ENCODE measurements at regions not wholly inside any gene's neighbourhood (a gene's known extent, or its start where the extent isn't known, plus 50 kb on each side); places are given as distances from the start of the nearest gene placed in this dataset.

DNA sequence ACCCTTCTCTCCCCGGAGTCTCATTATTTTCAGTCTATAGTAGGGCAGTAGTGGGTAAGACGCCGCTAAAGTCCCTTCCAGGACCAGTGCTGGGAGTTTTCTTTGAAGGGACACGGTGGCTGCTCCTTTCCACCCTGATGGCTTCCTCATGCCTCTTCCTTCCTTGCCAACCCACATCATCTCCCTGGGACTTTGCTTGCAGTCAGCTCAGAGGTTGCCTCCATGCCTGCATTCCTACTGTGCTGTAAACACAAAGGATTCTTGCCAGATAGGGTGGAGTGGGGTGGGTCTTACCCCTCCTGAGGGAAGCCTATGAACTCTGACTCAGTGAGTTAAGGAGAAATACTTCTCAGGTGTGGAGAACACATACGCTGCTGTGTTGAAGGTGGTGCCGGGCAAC lies 59.9 kb upstream of the IGFBP3 start:
- Mint-ChIP-seq H3K27me3 (no peaks in the 10 kb centered on the region), H3K4me3 (no peak overlapping the region), H3K9me3 (ENCODE audit: insufficient read depth) (no peaks in the 10 kb centered on the region), H3K27ac (no peak overlapping the region), H3K4me1 (no peaks in the 10 kb centered on the region)
- ATAC-seq (ENCODE audit: low read depth) (no peak), DNase-seq (no peak)
- H3K4me1 ChIP-seq (ENCODE audit: control insufficient read depth in 2 of 2, insufficient read depth in 2 of 2, low read length in 2 of 2) = no peaks in the 10 kb centered on the region
- no peaks in the 10 kb centered on the region for H3K36me3 ChIP-seq (replicated peaks in 1 of 2; ENCODE audit: control extremely low read depth in 1 of 2, control insufficient read depth in 1 of 2, extremely low read depth in 1 of 2, insufficient read depth in 2 of 2, low read length in 1 of 2)
- no peak overlapping the region for H3K9ac ChIP-seq (ENCODE audit: low read length)
- intact Hi-C loops (cut with micrococcal nuclease) = no loop called here
- ChIA-PET POLR2A (no interaction called here), CTCF (no interaction called here)
- H3K27ac ChIP-seq (ENCODE audit: low read length in 2 of 2) = no peak overlapping the region
- no peak overlapping the region for H3K4me3 ChIP-seq (ENCODE audit: control extremely low read depth in 1 of 5, extremely low read depth in 1 of 5, insufficient read depth in 1 of 5, low read depth in 2 of 5, low read length in 4 of 5)
- H3K27me3 ChIP-seq (replicated peaks in 1 of 4; ENCODE audit: control extremely low read depth in 1 of 4, control insufficient read depth in 3 of 4, insufficient read depth in 4 of 4, low read length in 3 of 4) = no peaks in the 10 kb centered on the region
- H3K4me2 ChIP-seq (replicated peaks; ENCODE audit: low read depth, low read length, poor library complexity, severe bottlenecking) = no peak overlapping the region
- H2AFZ ChIP-seq (ENCODE audit: insufficient read depth, low read depth, low read length, poor library complexity, severe bottlenecking) = no peak overlapping the region
- no peak for TF ChIP-seq EZH2 (IDR thresholded peaks at IDR 0.05; ENCODE audit: borderline replicate concordance, insufficient read depth, low read depth, low read length, poor library complexity, severe bottlenecking)
- no peak for TF ChIP-seq CTCF (IDR thresholded peaks at IDR 0.05)
- WGBS (ENCODE audit: insufficient coverage) = 96% methylated on average over 3 of the region's 6 CpGs
- peaks cover 0 to 13% (median 0%) of the 10 kb centered on the region in 3 donors for H3K9me3 ChIP-seq (ENCODE audit: control extremely low read depth in 1 of 3, control insufficient read depth in 2 of 3, insufficient read depth in 1 of 3, low read length in 2 of 3)
- no peaks in the 10 kb centered on the region for H4K20me1 ChIP-seq (ENCODE audit: control insufficient read depth, insufficient read depth, low read length, poor library complexity, severe bottlenecking)
- no peaks in the 10 kb centered on the region for H3K79me2 ChIP-seq (ENCODE audit: control insufficient read depth, insufficient read depth, low read length)

DNA sequence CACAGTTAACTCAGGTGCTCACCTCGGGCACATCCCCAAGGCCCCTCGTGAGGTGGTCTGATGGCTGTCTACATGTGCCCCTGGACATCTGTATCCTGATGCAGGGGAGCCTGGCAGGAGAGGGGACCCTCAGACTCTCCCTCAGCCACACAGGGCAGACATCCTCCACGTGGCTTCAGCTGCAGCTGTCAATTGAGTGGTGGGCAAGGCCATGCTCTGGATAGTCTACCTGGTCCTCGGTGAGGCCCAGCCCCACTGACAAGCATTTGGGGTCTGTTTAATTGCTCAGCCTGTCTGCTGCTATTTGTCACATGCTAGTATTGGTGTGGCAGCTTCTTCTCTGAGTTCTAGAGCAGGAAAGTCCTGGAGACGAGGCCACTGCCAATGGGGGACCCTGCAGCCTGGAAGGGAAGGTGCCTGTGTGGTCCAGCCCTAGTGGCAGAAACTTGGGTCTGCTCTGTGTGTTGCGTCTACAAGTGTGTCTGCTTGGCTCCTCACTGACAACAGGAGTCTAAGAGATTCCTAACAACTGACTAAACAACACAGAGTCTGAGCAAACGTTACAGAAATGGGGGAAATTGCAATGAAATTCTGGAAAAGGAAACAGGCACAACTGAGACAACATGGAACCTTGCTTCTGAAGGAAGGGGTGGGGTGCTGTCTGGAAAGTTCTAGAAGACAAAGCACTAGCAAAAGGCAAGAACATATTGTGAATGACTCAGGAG lies 59.3 kb upstream of the IGFBP3 start:
- Mint-ChIP-seq H3K9me3 (ENCODE audit: insufficient read depth) (no peaks in the 10 kb centered on the region), H3K27me3 (no peaks in the 10 kb centered on the region), H3K4me1 (no peaks in the 10 kb centered on the region), H3K27ac (no peak overlapping the region), H3K4me3 (no peak overlapping the region)
- no peak for ATAC-seq (ENCODE audit: low read depth)
- ChIA-PET CTCF (no interaction called here), POLR2A (no interaction called here)
- intact Hi-C loops (cut with micrococcal nuclease) = no loop called here
- Histone ChIP-seq H3K4me1 (ENCODE audit: control insufficient read depth in 2 of 2, insufficient read depth in 2 of 2, low read length in 2 of 2) (no peaks in the 10 kb centered on the region), H3K9me3 (ENCODE audit: control extremely low read depth in 1 of 3, control insufficient read depth in 2 of 3, insufficient read depth in 1 of 3, low read length in 2 of 3) (peaks cover 0 to 14% (median 0%) of the 10 kb centered on the region in 3 donors), H3K27me3 (replicated peaks in 1 of 4; ENCODE audit: control extremely low read depth in 1 of 4, control insufficient read depth in 3 of 4, insufficient read depth in 4 of 4, low read length in 3 of 4) (no peaks in the 10 kb centered on the region), H3K36me3 (replicated peaks in 1 of 2; ENCODE audit: control extremely low read depth in 1 of 2, control insufficient read depth in 1 of 2, extremely low read depth in 1 of 2, insufficient read depth in 2 of 2, low read length in 1 of 2) (no peaks in the 10 kb centered on the region), H3K79me2 (ENCODE audit: control insufficient read depth, insufficient read depth, low read length) (no peaks in the 10 kb centered on the region), H3K27ac (ENCODE audit: low read length in 2 of 2) (no peak overlapping the region), H3K9ac (ENCODE audit: low read length) (no peak overlapping the region), H3K4me2 (replicated peaks; ENCODE audit: low read depth, low read length, poor library complexity, severe bottlenecking) (no peak overlapping the region), H3K4me3 (ENCODE audit: control extremely low read depth in 1 of 5, extremely low read depth in 1 of 5, insufficient read depth in 1 of 5, low read depth in 2 of 5, low read length in 4 of 5) (no peak overlapping the region), H4K20me1 (ENCODE audit: control insufficient read depth, insufficient read depth, low read length, poor library complexity, severe bottlenecking) (no peaks in the 10 kb centered on the region), H2AFZ (ENCODE audit: insufficient read depth, low read depth, low read length, poor library complexity, severe bottlenecking) (no peak overlapping the region)
- WGBS (ENCODE audit: insufficient coverage) = 81% methylated on average over 5 of the region's 7 CpGs
- DNase-seq = no peak
- TF ChIP-seq EZH2 (IDR thresholded peaks at IDR 0.05; ENCODE audit: borderline replicate concordance, insufficient read depth, low read depth, low read length, poor library complexity, severe bottlenecking) (no peak), CTCF (IDR thresholded peaks at IDR 0.05) (no peak)
